ENCODE measurements at regions not wholly inside any gene's neighbourhood (a gene's known extent, or its start where the extent isn't known, plus 50 kb on each side); places are given as distances from the start of the nearest gene placed in this dataset.

- in situ Hi-C loops (cut with HindIII; ENCODE audit: low pct_ligation_motif_present, low sequenced_read_pairs) = no loop called here
- no peak for DNase-seq
- TF ChIP-seq CTCF (IDR thresholded peaks at IDR 0.05; ENCODE audit: low read depth, low read length, missing control alignments) = no peak
- no peak overlapping the region for H3K27ac ChIP-seq
- H3K36me3 ChIP-seq (replicated peaks) = no peaks in the 10 kb centered on the region
- H3K27me3 ChIP-seq (replicated peaks) = no peaks in the 10 kb centered on the region
- no peak overlapping the region for H3K4me3 ChIP-seq (ENCODE audit: low read depth, low read length)
Observed at GRCh38 chr1:170853867-170854266, 81.5 kb upstream of the MROH9 start.

- in situ Hi-C loops (cut with HindIII; ENCODE audit: low pct_ligation_motif_present, low sequenced_read_pairs) = no loop called here
- H3K27ac ChIP-seq = no peak overlapping the region
- no peaks in the 10 kb centered on the region for H3K27me3 ChIP-seq (replicated peaks)
- TF ChIP-seq CTCF (IDR thresholded peaks at IDR 0.05; ENCODE audit: low read depth, low read length, missing control alignments) = no peak
- no peak overlapping the region for H3K4me3 ChIP-seq (ENCODE audit: low read depth, low read length)
- no peak for DNase-seq
- no peaks in the 10 kb centered on the region for H3K36me3 ChIP-seq (replicated peaks)
Observed at GRCh38 chr1:170854677-170855076, 80.7 kb upstream of the MROH9 start.

GRCh38 chr1:170856455-170856854 is 78.9 kb upstream of the MROH9 start:
- no peak for DNase-seq
- in situ Hi-C loops (cut with HindIII; ENCODE audit: low pct_ligation_motif_present, low sequenced_read_pairs) = no loop called here
- no peak for TF ChIP-seq CTCF (IDR thresholded peaks at IDR 0.05; ENCODE audit: low read depth, low read length, missing control alignments)
- no peaks in the 10 kb centered on the region for H3K27me3 ChIP-seq (replicated peaks)
- H3K27ac ChIP-seq = no peak overlapping the region
- H3K4me3 ChIP-seq (ENCODE audit: low read depth, low read length) = no peak overlapping the region
- H3K36me3 ChIP-seq (replicated peaks) = no peaks in the 10 kb centered on the region

GRCh38 chr1:170857955-170858354 is 77.4 kb upstream of the MROH9 start:
- no peak for TF ChIP-seq CTCF (IDR thresholded peaks at IDR 0.05; ENCODE audit: low read depth, low read length, missing control alignments)
- Histone ChIP-seq H3K27me3 (replicated peaks) (no peaks in the 10 kb centered on the region), H3K36me3 (replicated peaks) (no peaks in the 10 kb centered on the region), H3K27ac (no peak overlapping the region), H3K4me3 (ENCODE audit: low read depth, low read length) (no peak overlapping the region)
- in situ Hi-C loops (cut with HindIII; ENCODE audit: low pct_ligation_motif_present, low sequenced_read_pairs) = no loop called here
- DNase-seq = no peak

GRCh38 chr1:170863621-170864020 is 71.7 kb upstream of the MROH9 start:
- TF ChIP-seq CTCF (IDR thresholded peaks at IDR 0.05; ENCODE audit: low read depth, low read length, missing control alignments) = no peak
- H3K36me3 ChIP-seq (replicated peaks) = no peaks in the 10 kb centered on the region
- H3K27me3 ChIP-seq (replicated peaks) = no peaks in the 10 kb centered on the region
- no peak overlapping the region for H3K4me3 ChIP-seq (ENCODE audit: low read depth, low read length)
- no peak for DNase-seq
- in situ Hi-C loops (cut with HindIII; ENCODE audit: low pct_ligation_motif_present, low sequenced_read_pairs) = no loop called here
- no peak overlapping the region for H3K27ac ChIP-seq

GRCh38 chr1:170864238-170864637 is 71.1 kb upstream of the MROH9 start:
- in situ Hi-C loops (cut with HindIII; ENCODE audit: low pct_ligation_motif_present, low sequenced_read_pairs) = no loop called here
- DNase-seq = peak; percentile 29
- no peak overlapping the region for H3K4me3 ChIP-seq (ENCODE audit: low read depth, low read length)
- no peaks in the 10 kb centered on the region for H3K36me3 ChIP-seq (replicated peaks)
- TF ChIP-seq CTCF (IDR thresholded peaks at IDR 0.05; ENCODE audit: low read depth, low read length, missing control alignments) = no peak
- no peak overlapping the region for H3K27ac ChIP-seq
- no peaks in the 10 kb centered on the region for H3K27me3 ChIP-seq (replicated peaks)

All from brain microvascular endothelial cell (primary cell).